ENCODE measurements at regions not wholly inside any gene's neighbourhood (a gene's known extent, or its start where the extent isn't known, plus 50 kb on each side); places are given as distances from the start of the nearest gene placed in this dataset.
"Not testable (repeated sequence)": the region's sequence is repeated elsewhere in the genome, so short reads cannot be mapped to it uniquely, and the experiment has no call there.

GRCh38 chr10:9166770-9167169 is 1112.3 kb downstream of the GATA3 start:
- no peak for DNase-seq (ENCODE audit: low read depth in 4 of 6, low spot score in 6 of 6)
- no peak overlapping the region for H3K27ac ChIP-seq (ENCODE audit: low read depth, low read length)
- H3K4me3 ChIP-seq (ENCODE audit: low read depth, low read length): no peak overlapping the region
- H3K9me3 ChIP-seq (ENCODE audit: control insufficient read depth, insufficient read depth, low read length): no peaks in the 10 kb centered on the region
- no peaks in the 10 kb centered on the region for H3K27me3 ChIP-seq (ENCODE audit: control insufficient read depth, insufficient read depth, low read length)
- no peaks in the 10 kb centered on the region for H3K36me3 ChIP-seq (ENCODE audit: control insufficient read depth, insufficient read depth, low read length)
- no CpG with 5 or more reads among the region's 4 CpGs for WGBS (ENCODE audit: insufficient coverage)
- no peaks in the 10 kb centered on the region for H3K4me1 ChIP-seq (ENCODE audit: control insufficient read depth, insufficient read depth, low read length)

- no peaks in the 10 kb centered on the region for H3K36me3 ChIP-seq (ENCODE audit: control insufficient read depth, insufficient read depth, low read length)
- WGBS (ENCODE audit: insufficient coverage): no CpG with 5 or more reads among the region's 1 CpG
- H3K4me1 ChIP-seq (ENCODE audit: control insufficient read depth, insufficient read depth, low read length): no peaks in the 10 kb centered on the region
- DNase-seq (ENCODE audit: low read depth in 4 of 6, low spot score in 6 of 6): no peak
- H3K27ac ChIP-seq (ENCODE audit: low read depth, low read length): no peak overlapping the region
- no peaks in the 10 kb centered on the region for H3K9me3 ChIP-seq (ENCODE audit: control insufficient read depth, insufficient read depth, low read length)
- no peaks in the 10 kb centered on the region for H3K27me3 ChIP-seq (ENCODE audit: control insufficient read depth, insufficient read depth, low read length)
- no peak overlapping the region for H3K4me3 ChIP-seq (ENCODE audit: low read depth, low read length)
Measured at GRCh38 chr10:9172276-9172675, 1117.8 kb downstream of the GATA3 start.

GRCh38 chr10:9175200-9175599 is 1120.7 kb downstream of the GATA3 start:
- Histone ChIP-seq H3K4me1 (ENCODE audit: control insufficient read depth, insufficient read depth, low read length) (no peaks in the 10 kb centered on the region), H3K27ac (ENCODE audit: low read depth, low read length) (no peak overlapping the region), H3K9me3 (ENCODE audit: control insufficient read depth, insufficient read depth, low read length) (no peaks in the 10 kb centered on the region), H3K36me3 (ENCODE audit: control insufficient read depth, insufficient read depth, low read length) (no peaks in the 10 kb centered on the region), H3K27me3 (ENCODE audit: control insufficient read depth, insufficient read depth, low read length) (no peaks in the 10 kb centered on the region), H3K4me3 (ENCODE audit: low read depth, low read length) (no peak overlapping the region)
- DNase-seq (ENCODE audit: low read depth in 4 of 6, low spot score in 6 of 6): no peak

GRCh38 chr10:9183197-9183880 is 1128.9 kb downstream of the GATA3 start:
- DNase-seq (ENCODE audit: low read depth in 4 of 6, low spot score in 6 of 6); H3K27ac ChIP-seq (ENCODE audit: low read depth, low read length); H3K27me3 ChIP-seq (ENCODE audit: control insufficient read depth, insufficient read depth, low read length); H3K4me3 ChIP-seq (ENCODE audit: low read depth, low read length); H3K36me3 ChIP-seq (ENCODE audit: control insufficient read depth, insufficient read depth, low read length); H3K4me1 ChIP-seq (ENCODE audit: control insufficient read depth, insufficient read depth, low read length); H3K9me3 ChIP-seq (ENCODE audit: control insufficient read depth, insufficient read depth, low read length): not testable (repeated sequence)
- 97% methylated on average over 38 of the region's 48 CpGs for WGBS (ENCODE audit: insufficient coverage)

GRCh38 chr10:9188022-9188810 is 1133.7 kb downstream of the GATA3 start:
- Histone ChIP-seq H3K4me3 (ENCODE audit: low read depth, low read length) (no peak overlapping the region), H3K27me3 (ENCODE audit: control insufficient read depth, insufficient read depth, low read length) (no peaks in the 10 kb centered on the region), H3K36me3 (ENCODE audit: control insufficient read depth, insufficient read depth, low read length) (no peaks in the 10 kb centered on the region), H3K27ac (ENCODE audit: low read depth, low read length) (no peak overlapping the region), H3K9me3 (ENCODE audit: control insufficient read depth, insufficient read depth, low read length) (no peaks in the 10 kb centered on the region), H3K4me1 (ENCODE audit: control insufficient read depth, insufficient read depth, low read length) (no peaks in the 10 kb centered on the region)
- WGBS (ENCODE audit: insufficient coverage): no CpG with 5 or more reads among the region's 3 CpGs
- no peak for DNase-seq (ENCODE audit: low read depth in 4 of 6, low spot score in 6 of 6)

- Histone ChIP-seq H3K4me3 (ENCODE audit: low read depth, low read length) (no peak overlapping the region), H3K4me1 (ENCODE audit: control insufficient read depth, insufficient read depth, low read length) (no peaks in the 10 kb centered on the region), H3K27ac (ENCODE audit: low read depth, low read length) (no peak overlapping the region), H3K27me3 (ENCODE audit: control insufficient read depth, insufficient read depth, low read length) (no peaks in the 10 kb centered on the region), H3K36me3 (ENCODE audit: control insufficient read depth, insufficient read depth, low read length) (no peaks in the 10 kb centered on the region), H3K9me3 (ENCODE audit: control insufficient read depth, insufficient read depth, low read length) (no peaks in the 10 kb centered on the region)
- DNase-seq (ENCODE audit: low read depth in 4 of 6, low spot score in 6 of 6): no peak
- no CpG with 5 or more reads among the region's 2 CpGs for WGBS (ENCODE audit: insufficient coverage)
Measured at GRCh38 chr10:9189448-9189847, 1135.0 kb downstream of the GATA3 start.

- Histone ChIP-seq H3K9me3 (ENCODE audit: control insufficient read depth, insufficient read depth, low read length) (no peaks in the 10 kb centered on the region), H3K4me3 (ENCODE audit: low read depth, low read length) (no peak overlapping the region), H3K27me3 (ENCODE audit: control insufficient read depth, insufficient read depth, low read length) (no peaks in the 10 kb centered on the region), H3K36me3 (ENCODE audit: control insufficient read depth, insufficient read depth, low read length) (no peaks in the 10 kb centered on the region), H3K27ac (ENCODE audit: low read depth, low read length) (no peak overlapping the region), H3K4me1 (ENCODE audit: control insufficient read depth, insufficient read depth, low read length) (no peaks in the 10 kb centered on the region)
- DNase-seq (ENCODE audit: low read depth in 4 of 6, low spot score in 6 of 6): no peak
- WGBS (ENCODE audit: insufficient coverage): 80% methylated on average over 1 of the region's 6 CpGs
Measured at GRCh38 chr10:9193120-9193519, 1138.6 kb downstream of the GATA3 start.

GRCh38 chr10:9195385-9195784 is 1140.9 kb downstream of the GATA3 start:
- no CpG with 5 or more reads among the region's 2 CpGs for WGBS (ENCODE audit: insufficient coverage)
- no peaks in the 10 kb centered on the region for H3K36me3 ChIP-seq (ENCODE audit: control insufficient read depth, insufficient read depth, low read length)
- H3K9me3 ChIP-seq (ENCODE audit: control insufficient read depth, insufficient read depth, low read length): no peaks in the 10 kb centered on the region
- H3K27ac ChIP-seq (ENCODE audit: low read depth, low read length): no peak overlapping the region
- no peak overlapping the region for H3K4me3 ChIP-seq (ENCODE audit: low read depth, low read length)
- H3K27me3 ChIP-seq (ENCODE audit: control insufficient read depth, insufficient read depth, low read length): no peaks in the 10 kb centered on the region
- DNase-seq (ENCODE audit: low read depth in 4 of 6, low spot score in 6 of 6): no peak
- no peaks in the 10 kb centered on the region for H3K4me1 ChIP-seq (ENCODE audit: control insufficient read depth, insufficient read depth, low read length)

GRCh38 chr10:9198611-9199010 is 1144.1 kb downstream of the GATA3 start:
- DNase-seq (ENCODE audit: low read depth in 4 of 6, low spot score in 6 of 6): no peak
- Histone ChIP-seq H3K27me3 (ENCODE audit: control insufficient read depth, insufficient read depth, low read length) (no peaks in the 10 kb centered on the region), H3K36me3 (ENCODE audit: control insufficient read depth, insufficient read depth, low read length) (no peaks in the 10 kb centered on the region), H3K4me3 (ENCODE audit: low read depth, low read length) (no peak overlapping the region), H3K9me3 (ENCODE audit: control insufficient read depth, insufficient read depth, low read length) (no peaks in the 10 kb centered on the region), H3K27ac (ENCODE audit: low read depth, low read length) (no peak overlapping the region), H3K4me1 (ENCODE audit: control insufficient read depth, insufficient read depth, low read length) (no peaks in the 10 kb centered on the region)
- 58% methylated on average over 2 of the region's 4 CpGs for WGBS (ENCODE audit: insufficient coverage)

- Histone ChIP-seq H3K4me3 (ENCODE audit: low read depth, low read length) (no peak overlapping the region), H3K9me3 (ENCODE audit: control insufficient read depth, insufficient read depth, low read length) (no peaks in the 10 kb centered on the region), H3K27ac (ENCODE audit: low read depth, low read length) (no peak overlapping the region), H3K27me3 (ENCODE audit: control insufficient read depth, insufficient read depth, low read length) (no peaks in the 10 kb centered on the region), H3K36me3 (ENCODE audit: control insufficient read depth, insufficient read depth, low read length) (no peaks in the 10 kb centered on the region), H3K4me1 (ENCODE audit: control insufficient read depth, insufficient read depth, low read length) (no peaks in the 10 kb centered on the region)
- no CpG with 5 or more reads among the region's 1 CpG for WGBS (ENCODE audit: insufficient coverage)
- DNase-seq (ENCODE audit: low read depth in 4 of 6, low spot score in 6 of 6): no peak
Measured at GRCh38 chr10:9205558-9205957, 1151.1 kb downstream of the GATA3 start.
